ENCODE measurements at regions not wholly inside any gene's neighbourhood (a gene's known extent, or its start where the extent isn't known, plus 50 kb on each side); places are given as distances from the start of the nearest gene placed in this dataset.
"Not testable (repeated sequence)": the region's sequence is repeated elsewhere in the genome, so short reads cannot be mapped to it uniquely, and the experiment has no call there.

DNA sequence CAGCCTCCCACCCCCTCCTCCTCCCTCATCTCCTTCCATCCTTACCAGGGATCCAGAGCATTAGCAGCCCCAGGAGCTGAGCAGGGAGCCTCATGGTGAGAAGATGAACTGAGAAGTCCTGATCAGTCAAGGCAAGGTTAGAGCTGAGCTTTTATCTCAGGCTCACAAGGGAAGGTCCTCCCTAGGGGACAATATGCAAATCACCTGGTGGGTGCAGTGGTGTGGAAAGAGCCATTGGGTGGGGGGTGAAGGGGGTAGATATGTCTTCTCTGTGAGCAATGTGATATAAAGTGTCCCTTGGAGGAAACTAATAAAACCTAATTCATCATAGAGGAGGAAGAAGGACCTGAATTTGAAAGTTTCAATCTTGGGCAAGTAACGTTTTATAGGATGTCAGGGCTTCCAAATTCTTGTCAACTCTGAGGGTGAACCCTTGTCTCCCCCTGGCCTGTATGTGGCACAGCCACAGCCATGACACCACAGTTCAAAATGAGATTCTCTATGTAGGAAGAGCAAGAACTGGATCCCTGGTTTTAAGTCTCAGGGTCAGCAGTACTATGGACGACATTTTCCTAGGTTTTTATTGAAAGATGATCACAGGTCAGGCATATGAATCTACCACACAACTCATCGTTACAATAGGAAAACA lies 543.5 kb downstream of the RPIA start:
- not testable (repeated sequence) for DNase-seq

DNA sequence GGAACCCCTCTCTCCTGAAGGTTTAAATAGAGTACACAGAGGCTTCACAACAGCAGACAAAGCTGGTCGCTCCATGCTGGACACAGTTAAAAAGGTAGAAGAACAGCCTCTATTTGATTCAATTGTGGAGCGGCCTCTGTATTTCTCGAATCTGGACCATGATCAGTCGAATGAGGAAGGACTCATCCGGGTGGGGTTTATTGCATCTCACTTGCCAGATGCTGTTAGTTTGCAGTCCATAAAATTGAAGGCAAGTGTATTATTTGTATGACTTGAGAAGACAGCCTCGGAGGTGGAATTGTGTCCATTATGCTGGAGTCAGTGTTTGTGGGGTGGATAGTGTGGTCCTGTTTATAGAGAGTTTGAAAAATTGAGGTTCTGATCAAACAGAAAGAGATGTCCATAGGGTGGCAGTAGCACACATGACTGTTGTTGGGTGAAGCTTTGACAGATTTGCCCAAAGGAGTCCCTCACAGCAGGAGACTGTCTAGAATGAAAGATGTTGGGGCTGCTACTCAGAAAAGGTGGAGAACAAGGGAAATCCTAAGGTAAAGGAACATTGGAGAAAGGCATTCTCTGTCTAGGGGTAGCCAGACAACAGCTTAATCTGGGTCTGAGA lies 545.5 kb downstream of the RPIA start:
- DNase-seq = not testable (repeated sequence)

DNA sequence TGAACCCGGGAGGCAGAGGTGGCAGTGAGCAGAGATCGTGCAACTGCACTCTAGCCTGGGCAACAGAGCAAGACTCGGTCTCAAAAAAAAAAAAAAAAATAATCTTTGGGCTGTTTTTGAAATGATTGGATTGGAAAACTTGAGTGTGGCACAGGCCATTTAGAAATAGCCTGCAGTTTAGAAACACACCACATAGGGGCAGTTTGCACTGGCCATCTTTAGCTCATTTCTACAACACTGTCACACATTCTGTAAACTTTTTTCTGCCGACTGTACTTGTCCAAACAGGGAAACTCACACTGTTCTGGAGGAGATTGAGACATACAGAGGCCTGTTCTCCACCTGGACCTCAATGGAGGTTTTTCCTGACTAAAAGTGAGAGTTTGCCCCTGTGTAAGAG lies 546.3 kb downstream of the RPIA start:
- DNase-seq = not testable (repeated sequence)

DNA sequence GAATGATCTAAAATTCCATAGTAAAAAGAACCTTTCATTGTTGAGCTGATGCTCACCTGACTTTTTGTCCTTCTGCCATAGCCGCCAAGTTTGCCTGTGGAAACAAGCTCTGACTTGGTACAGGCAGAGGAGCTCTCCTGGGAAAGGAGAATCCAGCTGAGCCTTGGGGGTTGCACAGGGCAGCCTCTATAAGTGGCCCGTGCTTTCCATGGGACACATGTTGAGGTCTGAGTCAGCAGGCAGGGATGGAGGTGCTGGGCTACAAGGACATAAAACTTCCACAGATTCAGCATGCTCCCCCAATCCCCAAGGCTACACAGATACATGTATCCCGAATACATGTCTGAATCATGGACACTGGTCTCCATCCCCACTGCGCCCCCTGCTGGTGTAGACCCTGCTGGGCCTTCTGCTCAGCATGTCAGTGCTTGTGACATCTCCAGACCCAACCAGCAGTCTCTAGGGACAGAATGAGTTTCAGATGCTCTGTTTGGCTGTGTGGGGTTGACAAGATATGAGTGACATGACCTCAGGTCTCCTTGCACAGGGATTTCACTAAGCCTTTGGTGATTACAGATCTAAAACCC lies 551.7 kb downstream of the RPIA start:
- not testable (repeated sequence) for DNase-seq

DNA sequence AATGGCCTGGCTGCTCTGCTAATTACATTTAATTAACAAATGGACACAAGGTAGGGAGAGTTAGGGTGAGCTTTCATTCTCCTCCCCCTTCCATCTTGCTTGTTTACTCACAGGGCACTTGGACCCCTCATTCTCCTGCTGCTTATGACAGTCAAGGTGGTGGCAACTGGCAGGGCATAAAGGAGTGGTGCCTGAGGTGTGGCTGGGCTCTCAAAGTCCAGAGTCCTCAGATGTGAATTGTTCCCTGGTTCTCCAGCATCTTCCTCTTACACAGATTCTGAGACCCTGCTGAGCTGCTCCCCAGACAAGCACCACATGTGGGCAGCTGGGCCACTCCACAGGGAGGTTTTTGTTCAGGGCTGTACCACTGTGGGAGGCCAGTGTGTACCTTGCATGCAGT lies 552.9 kb downstream of the RPIA start:
- not testable (repeated sequence) for DNase-seq

DNA sequence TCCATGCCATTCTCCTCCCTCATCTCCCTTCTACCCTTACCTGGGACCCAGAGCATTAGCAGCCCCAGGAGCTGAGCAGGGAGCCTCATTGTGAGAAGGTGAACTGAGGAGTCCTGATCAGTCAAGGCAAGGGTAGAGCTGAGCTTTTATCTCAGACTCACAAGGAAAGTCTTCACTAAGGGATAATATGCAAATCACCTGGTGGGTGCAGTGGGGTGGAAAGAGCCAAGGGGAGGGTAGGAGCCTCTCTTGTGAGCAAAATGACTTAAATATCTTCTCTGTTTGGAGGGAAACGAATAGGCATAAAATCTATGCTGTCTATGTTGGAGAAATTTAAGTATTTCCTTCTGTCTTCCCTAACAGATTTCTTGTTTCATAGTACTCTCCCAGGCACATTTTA lies 554.0 kb downstream of the RPIA start:
- DNase-seq = not testable (repeated sequence)

DNA sequence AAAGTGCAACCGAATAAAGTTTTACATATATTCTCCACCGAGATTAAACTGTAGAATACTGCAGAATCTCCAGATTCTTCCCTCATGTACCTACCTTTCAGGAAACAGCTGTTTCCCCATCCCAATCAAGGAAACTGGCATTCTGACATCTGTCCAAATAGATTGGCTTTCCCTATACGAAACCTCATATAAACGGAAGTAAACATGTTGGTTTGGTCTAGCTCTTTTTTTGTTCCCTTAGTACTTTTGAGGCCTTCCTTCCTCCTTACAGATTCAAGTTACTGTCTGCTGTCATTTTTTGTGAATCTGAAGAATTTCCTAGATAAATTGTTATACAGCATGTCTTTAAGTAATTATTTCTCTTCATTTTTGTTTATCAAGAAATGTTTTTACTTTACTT lies 554.6 kb downstream of the RPIA start:
- DNase-seq = not testable (repeated sequence)

DNA sequence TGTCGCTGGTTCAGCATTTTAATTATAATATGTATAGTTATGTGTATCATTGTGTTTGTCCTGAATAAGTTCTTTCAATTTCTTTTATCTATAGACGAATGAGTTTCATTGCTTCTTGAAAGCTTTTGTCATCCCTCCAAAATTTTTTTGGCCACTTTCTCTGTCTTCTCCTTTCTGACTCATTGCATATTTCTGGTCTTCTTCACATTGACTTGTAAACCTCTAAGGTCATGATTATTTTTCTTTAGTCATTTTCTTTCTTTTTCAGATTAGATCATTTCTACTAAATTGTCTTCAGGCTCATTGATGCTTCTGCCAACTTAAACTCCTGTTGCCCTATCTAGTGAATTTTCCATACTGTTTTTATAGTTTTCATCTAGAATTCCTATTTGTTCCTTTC lies 555.1 kb downstream of the RPIA start:
- not testable (repeated sequence) for DNase-seq

DNA sequence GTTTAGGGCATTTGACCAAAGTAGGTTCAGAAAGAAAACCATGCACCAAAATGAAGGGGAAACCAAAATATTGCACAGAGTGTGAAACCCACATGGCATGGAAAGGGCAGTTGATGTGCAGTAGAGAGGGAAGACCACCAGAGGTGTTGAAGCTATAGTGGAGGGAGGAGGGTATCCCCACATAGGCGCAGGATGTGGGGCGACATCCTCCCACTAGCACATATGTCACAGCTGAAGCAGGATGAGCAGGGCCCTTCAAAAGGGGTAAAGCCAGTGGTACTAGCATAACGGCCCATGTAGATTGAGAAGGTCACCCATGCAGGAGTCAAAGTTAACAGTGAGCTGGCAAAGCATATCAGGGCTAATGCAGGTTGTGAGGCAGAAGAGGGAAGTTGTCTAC lies 563.5 kb downstream of the RPIA start:
- not testable (repeated sequence) for DNase-seq

DNA sequence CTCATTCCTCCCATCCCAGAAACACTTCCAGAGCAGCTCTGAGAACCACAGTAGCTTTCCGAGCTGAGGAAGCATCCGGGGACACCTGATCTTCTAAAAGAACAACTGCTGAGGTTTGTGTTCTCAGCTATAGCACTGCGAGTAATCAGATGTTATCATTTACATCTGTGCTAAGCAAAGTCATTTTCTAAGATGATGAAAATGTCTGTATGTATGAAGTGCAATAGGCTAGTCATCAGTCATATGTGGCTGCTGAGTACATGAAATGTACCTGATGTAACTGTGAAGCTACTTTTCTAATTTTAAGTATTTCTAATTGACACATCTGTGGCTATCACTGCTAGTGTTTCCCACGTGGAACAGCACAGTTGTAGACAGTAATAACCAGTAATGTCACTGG lies 582.0 kb downstream of the RPIA start:
- DNase-seq = not testable (repeated sequence)

DNA sequence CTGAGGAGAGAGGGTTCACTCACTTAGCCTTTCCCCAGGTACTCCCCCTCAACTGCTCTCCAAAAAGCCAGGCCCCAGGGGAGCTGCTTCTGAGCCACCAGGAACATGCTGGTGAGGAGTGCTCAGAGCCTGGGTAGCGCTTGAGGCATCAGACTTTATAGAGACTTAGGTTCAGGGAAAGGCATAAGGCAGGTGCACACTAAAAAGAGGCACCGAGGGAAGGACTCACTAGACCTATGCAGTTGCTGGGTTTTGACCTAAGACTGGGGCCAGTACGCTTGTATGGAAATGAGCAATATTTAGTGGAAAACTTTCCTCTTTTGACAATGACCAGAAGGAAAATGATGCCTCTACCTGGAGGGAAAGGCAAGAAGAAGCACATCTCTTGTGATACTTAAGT lies 589.1 kb downstream of the RPIA start:
- DNase-seq = not testable (repeated sequence)

DNA sequence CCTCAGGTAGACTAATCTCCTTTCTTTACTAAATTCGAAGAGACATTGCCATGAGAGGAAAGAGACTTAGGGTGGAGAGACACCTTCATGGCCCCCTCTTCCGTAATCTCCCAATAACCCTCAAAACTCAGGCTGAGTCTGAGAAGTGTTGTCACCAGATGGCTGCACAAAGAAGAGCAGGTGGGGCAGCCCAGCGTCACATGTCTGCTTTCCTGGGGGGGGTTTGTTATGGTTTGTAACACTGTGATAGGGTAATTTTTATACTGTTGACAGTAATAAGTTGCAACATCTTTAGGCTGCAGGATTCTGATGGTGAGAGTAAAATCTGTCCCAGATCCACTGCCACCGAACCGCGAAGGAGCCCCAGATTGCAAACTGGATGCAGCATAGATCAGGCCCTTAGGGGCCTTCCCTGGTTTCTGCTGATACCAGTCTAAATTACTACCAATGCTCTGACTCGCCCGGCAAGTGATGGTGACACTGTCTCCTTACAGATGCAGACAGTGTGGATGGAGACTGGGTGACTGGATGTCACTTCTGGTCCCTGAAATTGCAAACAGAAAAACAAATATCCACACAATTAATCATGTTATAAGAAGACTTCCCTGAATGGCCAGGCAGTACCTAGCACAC lies 595.1 kb downstream of the RPIA start:
- not testable (repeated sequence) for DNase-seq

DNA sequence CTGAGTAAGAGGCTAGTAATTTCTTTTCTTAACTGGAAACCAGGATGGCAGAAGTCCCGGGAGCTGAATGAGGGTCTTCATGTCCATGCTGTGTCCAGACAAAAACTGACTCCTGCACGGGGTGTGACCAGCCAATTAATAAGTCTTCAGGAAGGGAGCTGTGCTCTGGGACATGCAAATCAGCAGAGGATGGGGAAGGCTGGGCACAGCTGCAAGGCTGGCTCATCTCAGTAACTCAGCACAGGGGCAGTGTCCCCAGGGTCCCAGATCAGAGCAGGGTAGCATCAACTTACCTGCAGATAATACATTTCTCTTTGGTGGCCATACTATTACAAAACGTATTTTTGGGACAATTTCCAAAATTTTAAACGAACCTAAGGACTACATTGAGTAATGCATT lies 595.6 kb downstream of the RPIA start:
- not testable (repeated sequence) for DNase-seq

DNA sequence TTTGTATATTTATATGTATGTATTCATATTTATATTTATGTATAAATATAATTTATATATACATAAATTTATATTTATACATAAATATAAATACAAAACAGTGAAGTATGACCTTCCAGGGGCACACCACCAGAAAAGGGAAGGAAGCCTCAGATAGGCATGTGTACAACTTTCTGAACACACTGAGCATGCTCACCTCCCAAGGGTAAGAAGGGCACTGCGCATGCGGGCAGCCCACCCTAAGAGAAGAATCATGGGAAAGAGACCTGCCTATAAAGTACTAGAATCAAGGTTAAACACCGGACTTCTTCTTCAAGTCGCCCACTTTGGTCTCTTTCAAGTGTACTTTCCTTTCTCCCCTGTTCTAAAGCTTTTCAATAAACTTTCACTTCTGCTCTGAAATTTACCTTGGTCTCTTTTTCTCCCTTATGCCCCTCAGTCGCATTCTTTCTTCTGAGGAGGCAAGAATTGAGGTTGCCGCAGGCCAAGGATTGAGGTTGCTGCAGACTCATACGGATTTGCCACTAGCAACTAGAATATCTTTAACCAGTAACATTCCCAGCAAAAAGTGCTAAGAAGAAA lies 600.3 kb downstream of the RPIA start:
- DNase-seq = not testable (repeated sequence)

DNA sequence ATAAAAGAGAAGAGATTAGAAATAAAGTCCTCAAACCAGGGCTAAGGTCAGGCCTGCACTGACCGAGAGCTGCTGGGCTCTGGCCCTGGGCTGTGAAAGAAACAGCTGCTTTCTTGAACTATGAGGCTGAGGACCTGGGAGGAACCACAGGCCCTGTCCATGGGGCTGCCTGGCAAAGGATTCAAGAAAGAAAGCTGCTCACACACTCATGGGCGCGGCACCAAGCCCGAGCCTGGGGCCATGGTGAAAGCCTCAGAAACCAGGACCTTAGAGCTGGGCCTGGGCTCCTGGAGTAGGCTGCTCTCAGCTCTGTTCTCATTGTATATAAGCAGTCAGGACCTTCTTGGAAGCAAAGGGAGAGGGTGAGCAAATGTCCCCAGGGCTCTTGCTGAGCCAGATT lies 601.9 kb downstream of the RPIA start:
- not testable (repeated sequence) for DNase-seq

DNA sequence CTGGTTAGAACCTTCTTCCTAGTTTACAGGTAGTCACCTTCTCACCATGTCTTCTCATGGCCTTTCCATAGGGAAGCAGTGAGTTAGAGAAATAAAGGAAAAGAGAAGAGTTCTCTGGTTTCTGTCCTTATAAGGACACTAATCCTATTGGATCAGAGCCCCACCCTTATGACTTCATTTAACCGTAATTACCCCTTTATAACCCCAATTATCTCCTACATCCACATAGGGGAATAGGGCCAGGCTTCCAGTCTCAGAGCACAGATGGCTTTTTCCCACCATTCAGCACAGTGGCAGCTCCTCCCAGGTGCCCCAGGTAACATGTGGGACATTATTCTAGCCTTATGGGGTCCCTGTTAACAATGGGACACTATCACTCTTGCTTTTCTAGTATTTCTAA lies 602.9 kb downstream of the RPIA start:
- DNase-seq = not testable (repeated sequence)

DNA sequence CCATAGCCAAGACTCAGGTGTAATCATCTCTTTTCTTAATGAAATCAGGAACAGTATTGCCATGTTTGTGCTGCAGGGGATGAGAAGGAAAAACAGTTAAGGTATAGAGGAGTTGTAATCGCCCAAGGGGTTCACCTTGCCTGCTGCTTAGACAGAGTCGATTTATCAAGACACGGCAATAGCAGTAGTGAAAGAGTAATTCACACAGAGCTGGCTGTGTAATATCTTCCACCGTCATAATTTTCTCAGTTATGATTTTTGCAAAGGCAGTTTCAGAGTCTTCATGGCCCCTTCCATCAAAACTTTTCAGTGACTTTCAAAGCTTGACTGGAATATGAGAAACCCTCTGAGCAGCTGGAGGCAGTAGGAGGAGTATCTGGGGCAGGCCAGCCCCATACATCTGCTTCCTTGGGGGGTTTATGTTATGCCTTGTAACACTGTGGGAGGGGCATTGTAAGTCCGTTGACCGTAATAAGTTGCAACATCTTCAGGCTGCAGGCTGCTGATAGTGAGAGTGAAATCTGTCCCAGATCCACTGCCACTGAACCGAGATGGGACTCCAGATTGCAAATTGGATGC lies 605.4 kb downstream of the RPIA start:
- not testable (repeated sequence) for DNase-seq

DNA sequence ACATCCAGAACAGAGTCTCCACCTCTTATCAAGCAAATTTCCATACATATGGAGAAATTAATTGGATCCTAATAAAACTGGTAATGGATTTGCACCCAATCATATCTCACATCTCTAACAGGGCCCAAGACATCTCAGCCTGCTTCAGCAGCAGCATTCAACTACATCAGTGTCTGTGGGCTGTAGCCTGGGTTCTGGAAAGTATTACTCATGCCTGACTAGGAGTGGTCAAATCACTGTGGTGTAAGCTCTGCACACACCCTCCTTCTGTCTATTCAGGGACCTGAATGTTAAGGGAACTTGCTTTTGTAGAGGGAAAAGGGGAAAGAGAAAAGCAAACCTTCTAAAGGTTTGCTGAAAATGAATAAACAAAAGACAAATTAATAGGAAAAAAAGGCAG lies 607.7 kb downstream of the RPIA start:
- not testable (repeated sequence) for DNase-seq

DNA sequence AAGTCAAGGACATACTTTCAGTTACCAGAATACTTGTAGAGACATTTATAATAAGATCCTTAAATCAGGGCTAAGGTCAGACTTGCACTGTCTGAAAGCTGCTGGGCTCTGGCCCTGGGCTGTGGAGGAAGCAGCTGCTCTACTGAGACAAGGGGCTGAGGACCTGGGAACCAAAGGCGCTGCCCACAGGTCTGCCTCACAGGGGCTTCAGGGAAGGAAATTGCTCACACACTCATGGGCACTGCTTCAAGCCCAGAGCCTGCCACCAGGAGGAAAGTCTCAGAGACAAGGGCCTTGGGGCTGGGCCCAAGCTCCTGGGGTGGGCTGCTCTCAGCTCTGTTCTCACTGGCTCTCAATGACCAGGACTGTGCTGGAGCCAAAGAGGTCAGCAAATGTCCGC lies 614.1 kb downstream of the RPIA start:
- DNase-seq = not testable (repeated sequence)

DNA sequence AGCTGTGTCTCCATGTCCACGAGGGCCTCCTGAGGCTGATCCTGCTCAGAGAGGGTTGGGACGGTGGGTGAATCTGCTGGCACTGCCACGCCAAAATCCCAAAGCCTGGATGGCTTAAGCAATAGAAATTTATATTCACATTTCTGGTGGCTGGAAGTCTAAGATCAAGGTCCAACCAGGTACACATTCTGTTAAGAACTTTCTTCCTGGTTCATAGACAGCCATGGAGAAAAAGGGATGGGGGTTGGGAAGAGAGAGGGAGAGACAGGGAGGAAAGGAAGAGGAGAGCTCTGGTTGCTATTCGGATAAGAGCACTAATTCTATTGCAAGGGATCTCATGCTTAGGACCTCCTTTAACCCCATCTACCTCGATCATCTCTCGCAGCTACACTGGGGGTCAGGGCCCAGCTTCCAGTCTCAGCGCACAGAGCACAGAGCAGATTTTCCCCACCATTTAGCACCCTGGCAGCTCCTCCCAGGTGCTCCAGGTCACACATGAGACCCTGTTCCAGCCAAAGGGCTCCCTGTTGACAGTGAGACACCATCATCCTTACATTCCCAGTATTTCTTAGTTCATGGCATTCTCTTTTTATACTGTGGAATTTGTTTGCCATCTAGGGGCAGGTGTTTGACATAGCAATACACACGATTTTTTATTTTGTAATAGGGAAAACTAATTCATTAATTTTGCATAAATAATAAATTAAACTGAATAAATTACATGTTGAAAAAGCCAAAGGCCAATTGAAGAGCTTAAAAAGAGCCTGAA lies 615.6 kb downstream of the RPIA start:
- DNase-seq = not testable (repeated sequence)

DNA sequence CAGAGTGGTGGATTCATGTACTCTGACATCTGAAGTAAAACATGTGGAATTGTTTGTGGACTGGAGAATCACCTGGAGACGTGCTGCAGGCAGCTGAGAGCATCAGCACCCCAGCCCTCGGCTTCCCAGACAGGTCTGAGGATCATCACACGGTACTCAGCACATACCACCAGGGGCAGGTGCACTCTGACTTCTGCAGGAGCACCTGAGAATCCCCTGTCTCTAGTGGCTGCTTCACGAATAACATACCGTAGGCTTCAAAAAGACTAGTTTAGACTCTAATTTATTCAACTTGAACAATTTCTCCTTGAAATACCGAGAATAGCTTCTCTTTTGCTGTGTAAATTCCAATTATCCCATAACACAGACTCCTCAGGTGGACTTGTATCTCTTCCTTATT lies 627.5 kb downstream of the RPIA start:
- not testable (repeated sequence) for DNase-seq

DNA sequence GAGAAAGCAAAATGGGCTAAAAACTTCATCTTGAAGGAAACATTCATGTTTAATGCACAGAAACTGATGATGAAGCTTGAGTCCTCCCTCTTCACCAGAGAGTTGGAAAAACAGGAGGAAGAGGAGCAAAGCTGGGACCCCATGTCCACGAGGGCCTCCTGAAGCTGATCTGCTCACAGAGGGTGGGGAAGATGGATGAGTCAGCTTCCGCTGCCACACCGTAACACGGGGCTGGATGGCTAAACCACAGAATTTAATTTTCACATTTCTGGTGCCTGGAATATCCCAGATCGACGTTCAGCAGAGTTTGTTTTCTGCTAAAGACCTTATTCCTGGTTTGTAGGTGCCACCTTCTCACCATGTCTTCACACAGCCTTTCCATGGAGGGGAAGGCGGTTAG lies 634.4 kb downstream of the RPIA start:
- DNase-seq = not testable (repeated sequence)

Data from COR-L47 (cell line).